HG03175 (cell line): ENCODE measurements at regions not wholly inside any gene's neighbourhood (a gene's known extent, or its start where the extent isn't known, plus 50 kb on each side); places are given as distances from the start of the nearest gene placed in this dataset.
"Not testable (repeated sequence)": the region's sequence is repeated elsewhere in the genome, so short reads cannot be mapped to it uniquely, and the experiment has no call there.

Experiments
- ATAC-seq: cut with Tn5 transposase; IDR thresholded peaks from one replicate; pipeline ENCODE4 v1.9.1; 2021; ENCODE audit warnings: mild to moderate bottlenecking, moderate library complexity; ENCODE audit not compliant: unreplicated experiment

GRCh38 chr5:28799035-28799434 is 1760.6 kb upstream of the CDH9 start:
- not testable (repeated sequence) for ATAC-seq

- no peak for ATAC-seq
Measured at GRCh38 chr5:28788954-28789353, 1750.6 kb upstream of the CDH9 start.

GRCh38 chr5:28780083-28780692 is 1741.8 kb upstream of the CDH9 start:
- no peak for ATAC-seq

- no peak for ATAC-seq
Measured at GRCh38 chr5:28779161-28779754, 1740.9 kb upstream of the CDH9 start.

GRCh38 chr5:28770307-28770706 is 1731.9 kb upstream of the CDH9 start:
- ATAC-seq: no peak

GRCh38 chr5:28766565-28767158 is 1728.3 kb upstream of the CDH9 start:
- ATAC-seq: no peak

- no peak for ATAC-seq
Measured at GRCh38 chr5:28751396-28751795, 1713.0 kb upstream of the CDH9 start.

- no peak for ATAC-seq
Measured at GRCh38 chr5:28750251-28750650, 1711.9 kb upstream of the CDH9 start.

- no peak for ATAC-seq
Measured at GRCh38 chr5:28748446-28748845, 1710.1 kb upstream of the CDH9 start.

- ATAC-seq: no peak
Measured at GRCh38 chr5:28743716-28744110, 1705.3 kb upstream of the CDH9 start.

GRCh38 chr5:28743025-28743715 is 1704.8 kb upstream of the CDH9 start:
- ATAC-seq: no peak

GRCh38 chr5:28737682-28738081 is 1699.3 kb upstream of the CDH9 start:
- no peak for ATAC-seq

GRCh38 chr5:28737222-28737621 is 1698.8 kb upstream of the CDH9 start:
- no peak for ATAC-seq

GRCh38 chr5:28734396-28734795 is 1696.0 kb upstream of the CDH9 start:
- ATAC-seq: no peak

GRCh38 chr5:28729067-28729466 is 1690.7 kb upstream of the CDH9 start:
- ATAC-seq: no peak

GRCh38 chr5:28726815-28727214 is 1688.4 kb upstream of the CDH9 start:
- ATAC-seq: no peak

- no peak for ATAC-seq
Measured at GRCh38 chr5:28725001-28725400, 1686.6 kb upstream of the CDH9 start.

GRCh38 chr5:28714907-28715698 is 1676.7 kb upstream of the CDH9 start:
- no peak for ATAC-seq

- ATAC-seq: no peak
Measured at GRCh38 chr5:28710360-28710759, 1672.0 kb upstream of the CDH9 start.

GRCh38 chr5:28708472-28708871 is 1670.1 kb upstream of the CDH9 start:
- ATAC-seq: no peak

GRCh38 chr5:28707706-28708105 is 1669.3 kb upstream of the CDH9 start:
- ATAC-seq: no peak
